ENCODE measurements at regions not wholly inside any gene's neighbourhood (a gene's known extent, or its start where the extent isn't known, plus 50 kb on each side); places are given as distances from the start of the nearest gene placed in this dataset.
"Not testable (repeated sequence)": the region's sequence is repeated elsewhere in the genome, so short reads cannot be mapped to it uniquely, and the experiment has no call there.

GRCh38 chr5:157942595-157942994 lies 83.7 kb upstream of the CLINT1 start:
- TF ChIP-seq, protein P1, sequence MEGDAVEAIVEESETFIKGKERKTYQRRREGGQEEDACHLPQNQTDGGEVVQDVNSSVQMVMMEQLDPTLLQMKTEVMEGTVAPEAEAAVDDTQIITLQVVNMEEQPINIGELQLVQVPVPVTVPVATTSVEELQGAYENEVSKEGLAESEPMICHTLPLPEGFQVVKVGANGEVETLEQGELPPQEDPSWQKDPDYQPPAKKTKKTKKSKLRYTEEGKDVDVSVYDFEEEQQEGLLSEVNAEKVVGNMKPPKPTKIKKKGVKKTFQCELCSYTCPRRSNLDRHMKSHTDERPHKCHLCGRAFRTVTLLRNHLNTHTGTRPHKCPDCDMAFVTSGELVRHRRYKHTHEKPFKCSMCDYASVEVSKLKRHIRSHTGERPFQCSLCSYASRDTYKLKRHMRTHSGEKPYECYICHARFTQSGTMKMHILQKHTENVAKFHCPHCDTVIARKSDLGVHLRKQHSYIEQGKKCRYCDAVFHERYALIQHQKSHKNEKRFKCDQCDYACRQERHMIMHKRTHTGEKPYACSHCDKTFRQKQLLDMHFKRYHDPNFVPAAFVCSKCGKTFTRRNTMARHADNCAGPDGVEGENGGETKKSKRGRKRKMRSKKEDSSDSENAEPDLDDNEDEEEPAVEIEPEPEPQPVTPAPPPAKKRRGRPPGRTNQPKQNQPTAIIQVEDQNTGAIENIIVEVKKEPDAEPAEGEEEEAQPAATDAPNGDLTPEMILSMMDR (IDR thresholded peaks at IDR 0.05; ENCODE audit: insufficient read depth, low read length, poor library complexity, severe bottlenecking): no peak
- DNase-seq (ENCODE audit: extremely low read depth, insufficient read length): no peak
- Histone ChIP-seq H3K4me3 (replicated peaks; ENCODE audit: low read depth, low read length) (no peak overlapping the region), H3K27me3 (replicated peaks; ENCODE audit: control insufficient read depth, insufficient read depth, low read length) (no peaks in the 10 kb centered on the region), H3K36me3 (ENCODE audit: control insufficient read depth, insufficient read depth, low read length) (no peaks in the 10 kb centered on the region)

DNA sequence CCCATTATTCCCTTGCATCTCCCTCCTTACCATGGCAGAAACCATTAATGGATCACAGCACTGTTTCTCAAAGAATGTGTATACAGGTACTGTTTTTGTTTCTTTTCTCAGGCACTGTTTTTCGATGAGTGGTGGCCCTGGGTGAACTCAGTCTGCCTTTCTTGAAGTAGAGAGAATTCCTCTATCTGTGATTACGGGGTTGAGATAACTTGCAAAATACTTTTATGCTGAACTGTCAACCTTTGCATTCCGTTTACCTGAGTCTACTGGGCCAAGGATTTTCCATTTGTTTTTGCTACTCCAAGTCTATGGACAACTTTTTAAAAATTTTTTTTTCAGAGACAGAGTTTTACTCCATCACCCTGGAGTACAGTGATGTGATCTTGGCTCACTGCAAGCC lies 82.7 kb upstream of the CLINT1 start:
- TF ChIP-seq, protein P1 (IDR thresholded peaks at IDR 0.05; ENCODE audit: insufficient read depth, low read length, poor library complexity, severe bottlenecking): no peak
- Histone ChIP-seq H3K27me3 (replicated peaks; ENCODE audit: control insufficient read depth, insufficient read depth, low read length) (no peaks in the 10 kb centered on the region), H3K4me3 (replicated peaks; ENCODE audit: low read depth, low read length) (no peak overlapping the region), H3K36me3 (ENCODE audit: control insufficient read depth, insufficient read depth, low read length) (no peaks in the 10 kb centered on the region)
- DNase-seq (ENCODE audit: extremely low read depth, insufficient read length): no peak

DNA sequence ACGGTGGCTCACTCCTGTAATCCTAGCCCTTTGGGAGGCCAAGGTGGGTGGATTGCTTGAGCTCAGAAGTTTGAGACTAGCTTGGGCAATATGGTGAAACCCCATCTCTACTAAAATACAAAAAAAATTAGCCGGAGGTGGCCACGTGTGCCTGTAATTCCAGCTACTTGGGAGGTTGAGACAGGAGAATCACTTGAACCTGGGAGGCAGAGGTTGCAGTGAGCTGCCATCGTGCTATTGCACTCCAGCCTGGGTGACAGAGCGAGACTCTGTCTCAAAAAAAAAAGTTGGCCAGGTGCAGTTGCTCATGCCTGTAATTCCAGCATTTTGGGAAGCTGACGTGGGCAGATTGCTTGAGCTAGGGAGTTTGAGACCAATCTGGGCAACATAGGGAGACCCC lies 79.2 kb upstream of the CLINT1 start:
- not testable (repeated sequence) for DNase-seq (ENCODE audit: extremely low read depth, insufficient read length); H3K4me3 ChIP-seq (replicated peaks; ENCODE audit: low read depth, low read length)

GRCh38 chr5:157936776-157937501 lies 78.0 kb upstream of the CLINT1 start:
- not testable (repeated sequence) for H3K27me3 ChIP-seq (replicated peaks; ENCODE audit: control insufficient read depth, insufficient read depth, low read length); H3K4me3 ChIP-seq (replicated peaks; ENCODE audit: low read depth, low read length); DNase-seq (ENCODE audit: extremely low read depth, insufficient read length); H3K36me3 ChIP-seq (ENCODE audit: control insufficient read depth, insufficient read depth, low read length)

More for the DNA sequence above, 79.2 kb upstream of the CLINT1 start:
- H3K27me3 ChIP-seq (replicated peaks; ENCODE audit: control insufficient read depth, insufficient read depth, low read length); H3K36me3 ChIP-seq (ENCODE audit: control insufficient read depth, insufficient read depth, low read length): not testable (repeated sequence)

GRCh38 chr5:157934600-157934999 lies 75.7 kb upstream of the CLINT1 start:
- no peak overlapping the region for H3K4me3 ChIP-seq (replicated peaks; ENCODE audit: low read depth, low read length)
- TF ChIP-seq, protein P1 (IDR thresholded peaks at IDR 0.05; ENCODE audit: insufficient read depth, low read length, poor library complexity, severe bottlenecking): no peak
- no peaks in the 10 kb centered on the region for H3K36me3 ChIP-seq (ENCODE audit: control insufficient read depth, insufficient read depth, low read length)
- H3K27me3 ChIP-seq (replicated peaks; ENCODE audit: control insufficient read depth, insufficient read depth, low read length): no peaks in the 10 kb centered on the region
- DNase-seq (ENCODE audit: extremely low read depth, insufficient read length): no peak

DNA sequence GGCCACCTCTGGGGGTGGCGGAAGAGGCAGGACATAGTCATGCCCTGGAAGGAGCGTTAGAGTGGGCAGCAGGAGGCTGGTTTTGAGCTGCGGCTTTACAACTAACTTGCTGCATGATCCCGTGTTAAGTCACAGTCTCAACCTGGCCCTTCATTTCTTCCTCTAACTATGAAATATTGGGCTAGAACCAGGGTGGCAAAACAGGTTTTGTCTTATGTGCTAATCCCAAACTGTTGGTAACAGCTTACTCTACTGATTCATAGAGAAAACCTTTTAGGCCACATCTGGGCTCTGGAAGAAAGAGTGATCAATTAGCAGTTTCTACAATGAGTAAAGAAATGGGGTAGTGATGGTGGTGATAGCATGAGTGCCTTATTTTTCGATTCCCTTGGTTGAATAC lies 74.1 kb upstream of the CLINT1 start:
- H3K36me3 ChIP-seq (ENCODE audit: control insufficient read depth, insufficient read depth, low read length): no peaks in the 10 kb centered on the region
- no peak overlapping the region for H3K4me3 ChIP-seq (replicated peaks; ENCODE audit: low read depth, low read length)
- TF ChIP-seq, protein P1 (IDR thresholded peaks at IDR 0.05; ENCODE audit: insufficient read depth, low read length, poor library complexity, severe bottlenecking): no peak
- H3K27me3 ChIP-seq (replicated peaks; ENCODE audit: control insufficient read depth, insufficient read depth, low read length): no peaks in the 10 kb centered on the region
- DNase-seq (ENCODE audit: extremely low read depth, insufficient read length): no peak

- DNase-seq (ENCODE audit: extremely low read depth, insufficient read length): no peak
- TF ChIP-seq, protein P1 (IDR thresholded peaks at IDR 0.05; ENCODE audit: insufficient read depth, low read length, poor library complexity, severe bottlenecking): no peak
Observed at GRCh38 chr5:157930710-157931109, 71.8 kb upstream of the CLINT1 start.

More at GRCh38 chr5:157930710-157931109, 71.8 kb upstream of the CLINT1 start:
- H3K4me3 ChIP-seq (replicated peaks; ENCODE audit: low read depth, low read length): no peak overlapping the region
- no peaks in the 10 kb centered on the region for H3K27me3 ChIP-seq (replicated peaks; ENCODE audit: control insufficient read depth, insufficient read depth, low read length)
- H3K36me3 ChIP-seq (ENCODE audit: control insufficient read depth, insufficient read depth, low read length): no peaks in the 10 kb centered on the region

Measured in GM06990 (cell line).